HFF-Myc (cell line): ENCODE measurements at regions not wholly inside any gene's neighbourhood (a gene's known extent, or its start where the extent isn't known, plus 50 kb on each side); places are given as distances from the start of the nearest gene placed in this dataset.

ENCODE experiments used
- DNase-seq: peaks from one replicate; pipeline ENCODE4 v3.0.0-alpha.2; 2011; ENCODE audit warnings: low read depth; ENCODE audit errors: extremely low read depth
- H3K4me3 ChIP-seq: replicated peaks from 2 replicates; pipeline ENCODE4 v1.5.1; 2011; ENCODE audit warnings: low read depth, mild to moderate bottlenecking, control low read depth, low read length
- CTCF ChIP-seq: IDR thresholded peaks from 2 replicates; pipeline ENCODE4 v1.5.1; 2012; ENCODE audit warnings: mild to moderate bottlenecking, low read depth, low read length, control low read depth; ENCODE audit errors: missing control alignments

- no peak overlapping the region for H3K4me3 ChIP-seq
- no peak for TF ChIP-seq CTCF
- DNase-seq, result no peak
Observed at GRCh38 chr18:26745288-26746181, 120.0 kb downstream of the AQP4 start.

- DNase-seq, result no peak
- H3K4me3 ChIP-seq, result no peak overlapping the region
Observed at GRCh38 chr18:26741758-26742157, 123.7 kb downstream of the AQP4 start.

GRCh38 chr18:26741048-26741447 lies 124.5 kb downstream of the AQP4 start:
- no peak for TF ChIP-seq CTCF
- no peak for DNase-seq
- no peak overlapping the region for H3K4me3 ChIP-seq

More at GRCh38 chr18:26741758-26742157, 123.7 kb downstream of the AQP4 start:
- no peak for TF ChIP-seq CTCF

GRCh38 chr18:26740396-26740795 lies 125.1 kb downstream of the AQP4 start:
- no peak for DNase-seq
- no peak overlapping the region for H3K4me3 ChIP-seq
- TF ChIP-seq CTCF, result no peak

- no peak for TF ChIP-seq CTCF
- DNase-seq, result no peak
- H3K4me3 ChIP-seq, result no peak overlapping the region
Observed at GRCh38 chr18:26738706-26739105, 126.8 kb downstream of the AQP4 start.

GRCh38 chr18:26736301-26736700 lies 129.2 kb downstream of the AQP4 start:
- no peak overlapping the region for H3K4me3 ChIP-seq
- no peak for DNase-seq
- no peak for TF ChIP-seq CTCF

- no peak for TF ChIP-seq CTCF
- no peak overlapping the region for H3K4me3 ChIP-seq
- no peak for DNase-seq
Observed at GRCh38 chr18:26734760-26735159, 130.7 kb downstream of the AQP4 start.
